DMS53 treated with DMSO at 0.1 percent for 48 hours (cell line): ENCODE measurements at regions not wholly inside any gene's neighbourhood (a gene's known extent, or its start where the extent isn't known, plus 50 kb on each side); places are given as distances from the start of the nearest gene placed in this dataset.

ENCODE experiments used
- DNase-seq: peaks from one replicate; lab custom pipeline; 2025; ENCODE audit not compliant: unreplicated experiment; lab: John Stamatoyannopoulos, UW

GRCh38 chr21:17416139-17416538 lies 96.7 kb upstream of the CXADR start:
- no peak for DNase-seq

GRCh38 chr21:17422931-17423330 lies 89.9 kb upstream of the CXADR start:
- DNase-seq = no peak

- DNase-seq = no peak
These were observed 85.7 kb upstream of the CXADR start for GRCh38 chr21:17427157-17427556.

GRCh38 chr21:17427831-17428483 lies 84.9 kb upstream of the CXADR start:
- DNase-seq = peak; percentile 25

GRCh38 chr21:17428484-17428869 lies 84.4 kb upstream of the CXADR start:
- DNase-seq = no peak

- DNase-seq = peak; percentile 38
These were observed 83.9 kb upstream of the CXADR start for GRCh38 chr21:17428980-17429379.

- DNase-seq = no peak
These were observed 82.9 kb upstream of the CXADR start for GRCh38 chr21:17429936-17430335.

- no peak for DNase-seq
These were observed 80.1 kb upstream of the CXADR start for GRCh38 chr21:17432732-17433057.

GRCh38 chr21:17433730-17434129 lies 79.1 kb upstream of the CXADR start:
- no peak for DNase-seq

- DNase-seq = no peak
These were observed 77.0 kb upstream of the CXADR start for GRCh38 chr21:17435565-17436543.

GRCh38 chr21:17436626-17437111 lies 76.2 kb upstream of the CXADR start:
- DNase-seq = no peak

GRCh38 chr21:17438635-17439034 lies 74.2 kb upstream of the CXADR start:
- no peak for DNase-seq

- DNase-seq = no peak
These were observed 71.9 kb upstream of the CXADR start for GRCh38 chr21:17440969-17441368.

- no peak for DNase-seq
These were observed 71.5 kb upstream of the CXADR start for GRCh38 chr21:17441370-17441769.

GRCh38 chr21:17442165-17442564 lies 70.7 kb upstream of the CXADR start:
- no peak for DNase-seq

- DNase-seq = no peak
These were observed 68.0 kb upstream of the CXADR start for GRCh38 chr21:17444828-17445227.

GRCh38 chr21:17446737-17447136 lies 66.1 kb upstream of the CXADR start:
- DNase-seq = no peak

GRCh38 chr21:17449701-17450100 lies 63.1 kb upstream of the CXADR start:
- no peak for DNase-seq

GRCh38 chr21:17451364-17451891 lies 61.4 kb upstream of the CXADR start:
- DNase-seq = no peak

GRCh38 chr21:17454315-17455027 lies 58.4 kb upstream of the CXADR start:
- DNase-seq = peak; percentile 79

GRCh38 chr21:17455028-17455353 lies 57.9 kb upstream of the CXADR start:
- no peak for DNase-seq

- DNase-seq = no peak
These were observed 57.4 kb upstream of the CXADR start for GRCh38 chr21:17455451-17455850.
